ENCODE measurements at regions not wholly inside any gene's neighbourhood (a gene's known extent, or its start where the extent isn't known, plus 50 kb on each side); places are given as distances from the start of the nearest gene placed in this dataset.

GRCh38 chr1:168387781-168388760 is 107.4 kb downstream of the TBX19 start:
- no peak for DNase-seq (ENCODE audit: low read depth in 2 of 2)

- peak; percentile 70 to 73 for DNase-seq (ENCODE audit: low read depth in 2 of 2)
Measured at GRCh38 chr1:168386949-168387586, 106.4 kb downstream of the TBX19 start.

- DNase-seq (ENCODE audit: low read depth in 2 of 2) = no peak
Measured at GRCh38 chr1:168386492-168386891, 105.8 kb downstream of the TBX19 start.

GRCh38 chr1:168381850-168382249 is 101.2 kb downstream of the TBX19 start:
- no peak for DNase-seq (ENCODE audit: low read depth in 2 of 2)

- no peak for DNase-seq (ENCODE audit: low read depth in 2 of 2)
Measured at GRCh38 chr1:168380945-168381344, 100.3 kb downstream of the TBX19 start.

GRCh38 chr1:168379104-168379860 is 98.6 kb downstream of the TBX19 start:
- DNase-seq (ENCODE audit: low read depth in 2 of 2) = no peak

- no peak for DNase-seq (ENCODE audit: low read depth in 2 of 2)
Measured at GRCh38 chr1:168375566-168376300, 95.1 kb downstream of the TBX19 start.

GRCh38 chr1:168374566-168374965 is 93.9 kb downstream of the TBX19 start:
- DNase-seq (ENCODE audit: low read depth in 2 of 2) = no peak

- DNase-seq (ENCODE audit: low read depth in 2 of 2) = no peak
Measured at GRCh38 chr1:168373869-168374268, 93.2 kb downstream of the TBX19 start.

GRCh38 chr1:168372861-168373371 is 92.2 kb downstream of the TBX19 start:
- no peak for DNase-seq (ENCODE audit: low read depth in 2 of 2)

- no peak for DNase-seq (ENCODE audit: low read depth in 2 of 2)
Measured at GRCh38 chr1:168372307-168372706, 91.6 kb downstream of the TBX19 start.

GRCh38 chr1:168371477-168371876 is 90.8 kb downstream of the TBX19 start:
- DNase-seq (ENCODE audit: low read depth in 2 of 2) = no peak

- no peak for DNase-seq (ENCODE audit: low read depth in 2 of 2)
Measured at GRCh38 chr1:168370586-168370985, 89.9 kb downstream of the TBX19 start.

GRCh38 chr1:168369655-168370054 is 89.0 kb downstream of the TBX19 start:
- no peak for DNase-seq (ENCODE audit: low read depth in 2 of 2)

GRCh38 chr1:168368131-168368530 is 87.5 kb downstream of the TBX19 start:
- DNase-seq (ENCODE audit: low read depth in 2 of 2) = no peak

- DNase-seq (ENCODE audit: low read depth in 2 of 2) = no peak
Measured at GRCh38 chr1:168365719-168366479, 85.2 kb downstream of the TBX19 start.
